Activated naive CD4-positive, alpha-beta T cell (primary cell): ENCODE measurements at regions not wholly inside any gene's neighbourhood (a gene's known extent, or its start where the extent isn't known, plus 50 kb on each side); places are given as distances from the start of the nearest gene placed in this dataset.
"Not testable (repeated sequence)": the region's sequence is repeated elsewhere in the genome, so short reads cannot be mapped to it uniquely, and the experiment has no call there.

Experiments
- DNase-seq, 4 experiments: peaks; one replicate each; lab custom pipeline; 2025; lab: John Stamatoyannopoulos, UW

DNA sequence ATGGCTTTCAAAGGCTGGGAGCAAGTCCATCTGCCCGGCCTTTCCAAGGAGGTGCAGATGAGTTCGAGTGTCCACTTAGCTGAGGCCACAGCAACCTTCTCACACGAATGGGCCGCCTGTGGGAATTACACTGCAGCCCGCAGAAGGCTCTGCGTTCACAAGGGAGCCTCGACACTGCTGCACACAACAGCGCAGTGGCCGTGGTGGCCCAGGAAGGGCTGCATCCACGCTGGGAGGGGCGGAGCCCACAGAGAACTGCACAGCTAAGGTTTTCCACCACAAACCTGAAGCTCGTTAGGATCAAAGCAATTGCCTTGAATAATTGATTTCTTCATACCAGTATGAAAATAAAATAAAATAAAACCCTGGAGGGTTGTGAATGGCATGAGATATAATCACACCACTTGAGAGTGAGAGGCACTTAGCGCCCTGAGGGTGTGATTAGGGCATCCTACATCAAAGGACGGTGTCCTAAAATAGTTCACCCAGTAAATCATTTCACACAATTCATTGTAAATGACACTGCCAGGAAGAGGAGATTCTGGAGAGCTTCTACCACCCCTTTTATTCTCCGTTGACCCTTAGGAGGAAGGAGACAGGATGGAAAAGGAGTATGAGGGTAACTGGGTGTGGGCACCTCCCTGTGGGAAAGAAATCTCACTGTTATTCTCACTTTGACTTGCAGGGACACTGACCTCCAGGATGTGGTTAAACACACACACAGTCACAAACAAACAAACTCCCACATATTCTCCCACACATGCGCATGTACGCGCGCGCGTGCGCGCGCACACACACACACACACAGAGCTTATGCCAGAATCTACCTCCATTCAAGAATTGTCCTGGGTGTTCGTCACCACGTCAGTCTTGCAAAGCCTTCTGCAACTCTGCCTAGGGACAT is 256.6 kb upstream of the ID2 start:
- no peak for DNase-seq

DNA sequence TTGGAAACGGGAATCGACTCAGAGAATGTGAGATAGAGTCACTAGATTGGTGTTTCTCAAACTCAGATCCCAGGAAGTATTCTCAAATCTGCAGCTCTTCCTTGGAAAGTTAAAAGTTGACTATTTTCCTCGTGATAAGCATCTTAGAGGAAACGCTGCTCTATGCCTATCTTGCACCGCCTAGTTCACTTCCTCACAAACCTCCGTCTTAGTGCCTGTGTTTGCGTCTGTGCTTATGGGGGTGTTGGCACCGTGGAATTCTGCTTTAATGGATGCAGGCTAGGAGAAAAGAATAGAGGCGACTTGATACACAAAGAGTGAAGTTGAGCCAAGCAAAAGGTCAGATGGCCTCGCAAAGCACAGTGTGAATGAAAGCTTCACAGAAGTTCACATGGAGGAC is 255.3 kb upstream of the ID2 start:
- DNase-seq, result no peak

DNA sequence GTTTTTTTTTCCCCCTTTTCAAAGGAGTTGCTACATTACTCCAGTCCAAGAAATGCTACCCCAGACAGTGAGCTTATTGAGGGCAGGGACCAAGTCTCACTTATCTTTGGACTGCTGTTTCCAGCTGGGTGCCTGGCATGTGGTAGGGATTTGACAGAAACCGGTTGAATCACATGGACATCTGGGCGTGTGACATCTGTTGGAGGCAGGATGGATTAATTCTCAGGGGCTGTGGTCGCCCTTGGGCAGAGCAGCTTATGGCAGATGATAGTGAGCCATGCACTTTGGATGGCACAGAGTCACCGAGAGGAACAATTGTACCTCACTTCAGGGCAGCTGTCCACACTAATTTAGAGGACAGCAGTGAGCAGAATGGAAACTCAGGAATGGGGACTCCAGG is 254.6 kb upstream of the ID2 start:
- no peak for DNase-seq

DNA sequence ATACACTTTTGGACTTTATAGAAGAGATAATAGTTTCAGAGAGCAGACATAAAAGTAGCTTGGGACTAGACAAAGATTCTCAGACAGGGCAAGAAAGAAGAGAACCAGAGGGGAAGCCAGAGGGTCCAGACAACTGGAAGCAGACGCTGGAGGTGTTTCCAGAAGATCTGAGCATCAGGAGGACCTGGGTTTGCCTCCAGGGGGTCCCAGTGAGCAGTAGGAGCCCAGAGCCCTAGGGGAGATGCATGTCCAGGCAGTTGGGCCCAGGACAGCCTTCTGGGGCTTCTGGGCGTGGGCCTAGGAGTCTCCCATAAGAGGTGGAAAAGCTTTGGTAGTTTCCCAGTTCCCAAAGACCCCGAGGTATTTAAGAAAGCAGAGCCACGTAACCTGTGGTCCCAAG is 251.2 kb upstream of the ID2 start:
- DNase-seq, result no peak

DNA sequence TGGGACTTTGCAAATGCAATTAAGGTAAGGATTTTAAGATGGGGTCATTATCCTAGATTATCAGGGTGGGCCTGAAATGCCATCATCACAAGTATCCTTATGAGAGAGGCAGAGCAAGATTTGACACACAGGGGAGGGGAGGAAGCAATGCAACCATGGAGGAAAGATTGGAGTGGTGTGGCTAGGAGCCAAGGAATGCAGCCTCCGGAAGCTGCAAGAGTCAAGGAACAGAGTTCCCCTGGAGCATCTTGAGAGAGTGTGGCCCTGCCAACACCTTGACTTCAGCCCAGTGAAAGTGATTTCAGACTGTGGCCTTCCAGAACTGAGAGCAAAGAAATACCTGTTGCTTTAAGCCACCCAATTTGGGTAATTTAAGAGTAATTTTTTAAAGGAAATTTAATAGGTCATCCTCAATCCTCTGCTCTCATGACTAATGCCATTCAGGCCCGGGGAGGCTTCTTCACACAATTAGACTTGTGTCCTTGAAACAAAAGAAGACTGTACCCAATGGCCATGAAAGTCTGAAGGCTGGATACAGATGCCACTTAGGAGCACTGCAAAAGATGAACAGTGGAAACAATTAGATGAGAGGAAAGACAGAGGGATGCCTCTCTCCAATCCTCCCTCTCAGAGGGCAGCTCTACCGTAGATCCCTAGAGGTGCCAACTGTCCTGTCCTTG is 250.3 kb upstream of the ID2 start:
- no peak for DNase-seq

DNA sequence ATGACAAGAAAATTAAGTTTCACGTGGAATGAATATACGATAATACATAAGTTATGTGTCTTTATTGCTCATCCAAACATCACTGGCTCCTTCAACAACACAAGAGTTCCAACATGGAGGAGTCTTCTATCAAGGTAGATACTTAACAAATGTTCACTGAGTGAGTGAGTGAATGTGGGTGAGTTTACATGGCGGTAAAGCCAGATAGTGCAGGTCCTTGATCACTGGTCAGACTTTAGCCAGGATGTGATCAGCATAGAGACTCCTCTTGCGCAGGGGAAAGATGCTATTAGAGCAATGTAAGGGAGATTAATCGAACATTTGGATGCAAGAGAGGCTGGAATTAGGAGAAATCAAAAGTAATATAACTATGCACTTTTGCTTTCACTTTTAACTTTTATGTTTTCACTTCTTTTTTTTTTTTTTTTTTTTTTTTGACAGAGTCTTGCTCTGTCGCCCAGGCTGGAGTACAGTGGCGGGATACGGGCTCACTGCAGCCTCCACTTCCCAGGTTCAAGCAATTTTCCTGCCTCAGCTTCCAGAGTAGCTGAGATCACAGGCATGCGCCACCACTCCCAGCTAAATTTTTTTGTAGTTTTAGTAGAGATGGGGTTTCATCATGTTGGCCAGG is 249.0 kb upstream of the ID2 start:
- no peak for DNase-seq

DNA sequence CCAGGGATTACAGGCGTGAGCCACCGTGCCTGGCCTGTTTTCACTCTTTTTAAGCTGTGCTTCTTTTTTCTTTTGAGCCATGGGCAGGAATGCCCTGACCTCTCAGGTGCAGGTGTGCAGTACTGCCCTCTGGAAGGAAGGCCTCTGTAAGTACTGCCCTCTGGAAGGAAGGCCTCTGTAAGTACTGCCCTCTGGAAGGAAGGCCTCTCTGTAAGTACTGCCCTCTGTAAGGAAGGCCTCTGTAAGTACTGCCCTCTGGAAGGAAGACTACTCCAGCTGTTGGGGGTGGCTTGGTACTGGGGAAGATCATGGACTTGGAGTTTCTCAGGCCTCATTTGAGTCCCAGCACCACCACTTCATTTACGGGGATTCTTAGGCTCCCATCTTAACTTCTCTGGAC is 248.5 kb upstream of the ID2 start:
- no peak for DNase-seq

DNA sequence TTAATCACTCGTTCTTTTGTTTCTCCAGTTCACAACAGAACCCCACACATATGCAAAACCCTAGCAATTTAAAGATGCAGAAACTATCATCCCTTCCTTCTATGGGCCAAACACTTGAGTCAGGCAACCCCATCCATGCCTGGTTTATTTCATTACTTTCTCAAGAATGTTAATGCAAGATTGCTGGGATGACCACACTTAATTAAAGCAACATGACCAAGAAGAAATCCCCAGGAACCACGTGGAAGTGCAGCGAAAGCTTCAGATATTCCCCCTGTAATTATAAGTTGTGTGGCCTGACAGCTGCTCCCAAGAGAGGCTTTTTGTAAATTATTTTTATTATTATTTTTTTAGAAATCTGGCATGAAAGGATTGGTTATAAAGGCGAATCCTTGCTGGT is 246.2 kb upstream of the ID2 start:
- no peak for DNase-seq

DNA sequence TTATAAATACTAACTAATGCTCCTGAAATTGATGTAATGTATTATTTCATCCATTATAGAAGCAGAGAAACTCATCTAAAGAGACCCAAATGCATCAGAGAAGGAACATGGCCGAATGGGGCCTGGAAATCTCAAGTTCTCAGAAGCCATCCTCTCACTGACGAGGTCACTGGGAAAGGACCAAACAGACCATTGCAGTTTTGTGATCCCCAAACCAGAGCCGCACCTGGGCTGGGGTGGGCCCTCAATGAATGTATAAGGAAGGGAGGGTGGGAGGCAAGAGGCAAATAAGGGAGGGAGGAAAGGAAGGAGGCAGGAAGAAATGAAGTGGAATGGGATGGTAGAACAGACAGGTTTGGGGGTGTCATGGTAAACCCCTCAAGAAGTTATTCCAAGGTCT is 245.3 kb upstream of the ID2 start:
- DNase-seq, result no peak

DNA sequence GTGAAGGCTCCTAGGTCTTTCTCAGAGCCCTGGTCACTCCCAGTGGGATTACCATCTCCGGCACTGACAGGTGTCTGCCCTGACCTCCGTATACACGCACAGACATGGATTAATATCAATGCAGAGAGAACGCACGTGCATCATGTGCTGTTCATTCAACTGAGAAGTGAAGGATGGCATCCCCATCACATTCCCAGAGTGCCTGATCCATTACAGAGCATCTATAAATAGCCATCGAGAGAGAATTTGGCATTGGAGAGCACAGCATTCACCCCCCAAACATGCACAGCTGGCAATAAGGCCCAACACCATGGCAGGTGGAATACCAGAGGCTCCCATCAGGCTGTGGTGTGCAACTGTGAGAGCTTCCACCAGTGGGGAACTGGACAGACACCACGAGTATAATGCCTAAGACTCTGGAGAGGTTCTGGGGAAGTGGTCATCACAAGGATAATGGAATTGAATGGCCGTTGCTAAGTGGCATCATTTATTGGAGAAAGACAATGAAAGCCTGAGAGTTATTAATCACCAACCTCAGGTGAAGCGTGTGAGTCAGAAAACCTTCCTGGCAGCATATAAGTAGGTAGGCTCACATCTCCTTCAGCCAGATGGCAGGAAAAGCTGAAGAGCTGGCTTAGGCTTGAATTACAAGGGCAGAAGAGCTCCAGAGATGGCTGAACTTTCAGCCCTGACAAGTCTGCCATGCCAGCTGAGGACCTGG is 244.5 kb upstream of the ID2 start:
- no peak for DNase-seq

DNA sequence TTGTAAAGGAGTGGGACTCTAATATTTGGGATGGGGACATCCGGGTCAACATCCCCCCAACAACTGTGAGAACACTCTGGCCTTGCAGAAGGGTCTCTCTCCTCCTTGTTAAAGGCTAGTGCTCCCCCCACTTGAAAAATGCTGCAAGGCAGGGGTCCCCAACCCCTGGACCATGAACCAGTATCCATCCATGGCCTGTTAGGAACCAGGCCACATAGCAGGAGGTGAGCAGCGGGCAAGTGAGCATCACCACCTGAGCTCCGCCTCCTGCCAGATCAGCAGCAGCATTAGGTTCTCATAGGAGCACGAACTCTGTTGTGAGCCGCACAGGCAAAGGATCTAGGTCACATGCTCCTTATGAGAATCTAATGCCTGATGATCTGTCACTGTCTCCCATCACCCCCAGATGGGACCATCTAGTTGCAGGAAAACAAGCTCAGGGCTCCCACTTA is 243.9 kb upstream of the ID2 start:
- no peak for DNase-seq

DNA sequence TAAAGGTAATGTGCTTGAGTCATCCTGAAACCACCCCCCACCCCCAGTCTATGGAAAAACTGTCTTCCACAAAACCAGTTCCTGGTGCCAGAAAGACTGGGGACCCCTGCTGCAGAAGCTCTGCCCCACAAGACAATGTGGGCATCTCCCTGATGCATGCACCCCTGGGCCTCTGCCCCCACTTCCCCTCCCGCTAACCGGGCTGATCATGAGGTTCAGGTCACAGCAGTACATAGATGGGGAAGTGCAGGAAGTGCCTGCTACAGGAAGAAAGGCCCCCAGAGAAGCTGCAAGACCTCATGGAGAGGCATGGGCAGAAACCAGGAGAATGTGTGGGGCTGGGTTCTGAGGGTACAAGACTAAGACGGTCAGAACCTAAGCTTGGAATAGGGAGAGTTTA is 243.4 kb upstream of the ID2 start:
- no peak for DNase-seq

DNA sequence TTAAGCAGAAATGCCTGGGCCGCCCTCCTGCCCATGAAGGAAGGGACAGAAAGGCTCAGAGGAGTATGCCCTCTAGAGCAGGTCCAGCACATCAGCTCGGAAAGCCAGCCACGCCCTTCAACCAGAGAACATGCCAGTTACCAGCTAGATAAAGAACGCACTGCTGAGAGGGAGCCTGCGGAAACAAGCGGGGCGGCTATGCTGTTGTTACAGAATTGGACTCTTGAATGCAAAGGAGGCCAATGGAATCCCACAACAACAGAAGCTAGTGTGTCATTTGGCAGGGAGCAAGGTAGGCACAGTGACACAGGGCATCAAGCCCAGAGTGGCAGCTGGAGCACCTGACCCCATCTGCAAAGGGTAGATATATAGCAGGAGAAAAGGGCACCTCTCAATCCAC is 242.9 kb upstream of the ID2 start:
- no peak for DNase-seq

DNA sequence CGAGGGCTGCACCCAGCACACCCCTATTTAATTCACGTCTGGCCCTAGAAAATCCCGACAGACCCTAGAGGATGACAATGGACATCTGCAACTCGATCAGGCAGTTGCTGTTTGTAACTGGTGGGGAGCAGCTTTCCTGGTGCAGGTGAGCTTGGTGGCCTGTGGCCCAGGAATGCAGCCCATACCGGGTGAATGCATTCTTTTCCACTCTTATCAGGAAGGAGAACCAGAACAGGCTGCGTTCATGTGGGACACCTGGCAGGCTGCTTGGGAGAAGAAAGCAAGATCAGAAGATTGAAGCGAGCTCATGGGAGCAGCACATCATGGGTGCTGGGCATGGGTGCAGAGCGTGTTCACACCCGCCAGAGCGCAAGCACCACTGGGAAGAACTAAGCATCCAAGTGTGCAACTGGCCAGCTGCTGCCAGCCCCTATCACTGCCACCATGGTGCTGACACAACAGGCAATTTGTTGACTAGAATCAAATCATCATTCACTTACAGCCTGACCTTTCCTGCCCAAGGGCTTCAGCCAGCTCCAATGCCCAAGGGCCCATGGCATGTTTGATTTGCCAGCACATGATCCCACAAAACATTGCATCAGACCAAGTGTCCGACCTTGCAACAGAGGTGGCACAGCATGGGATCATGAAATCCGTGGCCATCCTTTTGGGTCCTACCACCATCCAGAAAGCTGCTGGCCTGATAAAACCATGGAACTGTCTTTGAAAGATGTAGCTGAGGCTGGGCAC is 241.7 kb upstream of the ID2 start:
- no peak for DNase-seq

DNA sequence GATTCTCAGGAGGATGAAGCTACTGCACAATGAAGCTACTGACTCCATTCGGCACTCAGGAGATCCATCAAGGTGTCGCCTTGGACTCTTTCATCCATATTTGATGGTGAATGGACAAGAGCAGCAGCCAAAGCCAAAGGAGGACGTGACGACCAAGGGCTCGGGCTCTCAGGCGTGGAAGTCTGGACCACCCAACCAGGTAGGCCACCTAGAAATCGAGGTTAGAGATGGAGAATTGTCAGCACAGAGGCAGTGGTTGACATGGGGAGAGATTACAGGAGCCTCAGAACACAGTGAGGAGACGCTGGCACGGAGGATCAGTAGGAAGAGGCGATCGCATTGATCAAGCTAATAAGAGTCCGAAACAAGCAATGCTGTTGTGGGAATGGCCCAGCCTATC is 240.5 kb upstream of the ID2 start:
- no peak for DNase-seq

DNA sequence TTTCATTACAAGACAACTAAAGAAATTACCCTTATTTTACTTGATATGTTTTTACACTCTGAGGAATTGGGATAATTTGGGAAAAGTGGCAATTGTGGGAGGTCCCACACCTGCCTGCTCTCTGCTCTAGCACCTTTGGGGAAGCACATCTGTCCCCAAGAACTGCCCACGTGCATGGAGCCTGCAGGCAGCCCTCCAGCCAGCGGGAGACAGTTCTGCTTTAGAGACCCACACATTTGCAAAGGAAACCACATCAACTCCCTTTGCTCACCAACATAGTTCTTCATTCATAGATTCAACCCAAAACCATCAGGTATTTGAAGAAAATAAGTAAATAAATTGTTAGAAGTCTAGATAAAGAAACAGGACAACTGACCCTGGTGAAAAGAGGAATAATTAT is 239.9 kb upstream of the ID2 start:
- DNase-seq, result no peak

DNA sequence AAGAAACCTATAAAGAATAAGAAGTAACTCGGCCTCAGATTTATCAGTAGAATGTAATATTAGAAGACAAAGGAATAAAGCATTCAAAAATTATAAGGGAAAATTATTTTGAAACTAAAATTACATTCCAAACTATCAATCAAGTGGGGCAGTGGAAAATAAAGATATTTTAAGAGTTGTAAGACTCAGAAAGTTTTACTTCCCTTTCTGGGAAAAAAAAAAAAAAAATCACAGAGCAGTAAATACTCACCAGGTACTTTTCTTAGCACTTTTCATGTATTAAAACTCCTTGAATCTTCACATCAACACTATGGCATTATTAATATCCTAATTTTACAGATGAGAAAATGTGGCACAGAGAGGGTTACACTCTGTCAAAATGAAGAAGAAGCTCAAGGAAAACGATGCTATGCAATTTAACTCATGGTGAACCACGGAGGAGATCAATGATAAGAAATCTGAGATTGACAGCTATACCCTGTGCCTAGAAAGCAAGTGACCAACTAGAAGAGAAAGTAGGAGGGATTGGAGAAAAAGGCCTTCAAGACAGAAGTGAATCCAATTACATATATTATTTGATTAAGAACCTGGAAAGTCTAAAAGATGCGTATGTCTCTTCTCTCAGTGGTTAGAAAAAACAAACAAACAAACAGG is 238.9 kb upstream of the ID2 start:
- no peak for DNase-seq

DNA sequence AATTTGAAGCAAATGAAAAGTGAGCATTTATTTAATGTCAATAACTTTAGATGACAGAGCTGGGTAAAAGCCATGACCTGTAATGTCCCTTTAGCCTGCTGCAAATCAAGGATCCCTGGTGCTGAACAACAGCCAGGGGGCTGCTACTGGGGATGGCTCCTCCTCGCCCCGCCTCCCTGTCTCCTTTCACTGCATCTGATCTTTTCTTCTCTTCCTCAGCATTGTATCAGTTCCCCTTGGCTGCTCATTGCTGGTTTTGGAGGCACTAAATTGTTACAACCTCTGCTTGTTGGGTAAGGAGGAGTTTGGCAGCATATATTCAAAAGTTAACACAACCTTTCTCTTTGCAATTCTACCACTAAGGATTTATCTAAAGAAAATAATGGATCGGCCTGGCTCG is 236.3 kb upstream of the ID2 start:
- DNase-seq, result no peak

DNA sequence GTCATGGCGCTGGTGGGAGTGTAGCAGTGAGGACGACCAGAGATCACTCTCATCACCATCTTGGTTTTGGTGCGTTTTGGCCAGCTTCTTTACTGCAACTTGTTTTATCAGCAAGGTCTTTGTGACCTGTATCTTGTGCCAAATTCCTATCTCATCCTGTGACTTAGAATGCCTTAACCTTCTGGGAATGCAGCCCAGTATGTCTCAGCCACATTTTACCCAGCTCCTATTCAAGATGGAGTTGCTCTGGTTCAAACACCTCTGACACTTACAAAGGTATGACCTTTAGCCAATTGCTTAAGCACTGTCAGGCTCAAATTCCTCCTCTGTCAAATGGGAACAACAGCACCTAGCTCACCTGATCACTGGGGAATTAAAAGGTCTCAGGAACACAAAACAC is 235.1 kb upstream of the ID2 start:
- DNase-seq, result not testable (repeated sequence)

DNA sequence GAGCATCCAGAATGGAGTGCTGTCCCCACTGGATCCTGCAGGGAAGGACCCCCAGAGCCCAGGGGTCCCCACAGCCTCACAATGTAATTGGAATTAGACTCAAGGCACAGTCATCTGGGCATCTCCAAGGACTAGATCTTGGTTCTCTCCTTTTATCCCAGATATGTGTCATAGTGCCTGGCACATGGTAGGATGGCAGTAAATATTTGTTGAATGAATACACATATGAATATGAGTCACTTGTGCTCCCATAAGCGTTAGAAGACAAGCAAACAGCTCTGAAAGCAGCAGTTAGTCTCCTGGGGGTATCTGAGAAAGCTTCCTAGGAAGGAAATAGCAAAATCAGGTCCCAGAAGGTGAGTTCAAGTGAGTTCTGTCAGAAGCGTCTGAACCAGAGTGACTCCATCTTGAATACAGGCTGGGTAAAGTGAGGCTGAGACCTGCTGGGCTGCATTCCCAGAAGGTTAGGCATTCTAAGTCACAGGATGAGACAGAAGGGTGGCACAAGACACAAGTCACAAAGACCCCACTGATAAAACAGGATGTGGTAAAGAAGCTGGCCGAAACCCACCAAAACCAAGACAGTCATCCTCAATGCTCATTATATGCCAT is 234.1 kb upstream of the ID2 start:
- no peak for DNase-seq
